SK-N-SH treated with all-trans-retinoic acid at 6 μM for 48 hours (cell line): ENCODE measurements at regions not wholly inside any gene's neighbourhood (a gene's known extent, or its start where the extent isn't known, plus 50 kb on each side); places are given as distances from the start of the nearest gene placed in this dataset.

Experiments used
- ARNTL ChIP-seq: fragments of 450-650 bp; formaldehyde crosslinking; IDR thresholded peaks from 2 replicates; pipeline ENCODE4 v1.5.0; 2020; ENCODE audit warnings: low read depth, mild to moderate bottlenecking, moderate library complexity, borderline replicate concordance
- GLIS3 ChIP-seq: fragments of 250-450 bp; sonication (Bioruptor Pico); IDR thresholded peaks from 2 replicates; pipeline ENCODE4 v1.5.0; 2020; ENCODE audit warnings: mild to moderate bottlenecking, moderate library complexity
- OSR1 ChIP-seq: fragments of 250-450 bp; sonication (Bioruptor Pico); IDR thresholded peaks from 2 replicates; pipeline ENCODE4 v1.8.0; 2022; ENCODE audit warnings: moderate library complexity, mild to moderate bottlenecking, inconsistent platforms
- PATZ1 ChIP-seq: fragments of 250-450 bp; sonication (Bioruptor Pico); IDR thresholded peaks from 2 replicates; pipeline ENCODE4 v1.8.0; 2020; ENCODE audit warnings: mild to moderate bottlenecking, moderate library complexity, borderline replicate concordance
- POU6F1 ChIP-seq: fragments of 250-450 bp; sonication (Bioruptor Pico); IDR thresholded peaks from 2 replicates; pipeline ENCODE4 v1.8.0; 2021; ENCODE audit warnings: low read depth, mild to moderate bottlenecking, moderate library complexity, borderline replicate concordance
- PPARA ChIP-seq: fragments of 250-450 bp; sonication (Bioruptor Pico); IDR thresholded peaks from 2 replicates; pipeline ENCODE4 v1.5.0; 2020; ENCODE audit warnings: mild to moderate bottlenecking, borderline replicate concordance
- RARB ChIP-seq: fragments of 250-450 bp; sonication (Bioruptor Pico); IDR thresholded peaks from 2 replicates; pipeline ENCODE4 v1.8.0; 2021; ENCODE audit warnings: mild to moderate bottlenecking, moderate library complexity
- TOX ChIP-seq: fragments of 250-450 bp; sonication (Bioruptor Pico); IDR thresholded peaks from 2 replicates; pipeline ENCODE4 v1.8.0; 2021; ENCODE audit warnings: mild to moderate bottlenecking, moderate library complexity, borderline replicate concordance
- TF ChIP-seq, protein P1 (sequence below): fragments of 250-450 bp; sonication (Bioruptor Pico); IDR thresholded peaks from 2 replicates; pipeline ENCODE4 v1.5.0; 2020; ENCODE audit warnings: mild to moderate bottlenecking, moderate library complexity
- TF ChIP-seq, protein P2 (sequence below): fragments of 250-450 bp; sonication (Bioruptor Pico); IDR thresholded peaks from 2 replicates; pipeline ENCODE4 v1.5.1; 2020; ENCODE audit warnings: low read depth, mild to moderate bottlenecking, moderate library complexity

GRCh38 chr3:166478356-166478755 lies 641.1 kb upstream of the BCHE start:
- TF ChIP-seq POU6F1 (CRISPR knock-in tag): no peak
- TF ChIP-seq RARB: no peak
- TF ChIP-seq, protein P1, sequence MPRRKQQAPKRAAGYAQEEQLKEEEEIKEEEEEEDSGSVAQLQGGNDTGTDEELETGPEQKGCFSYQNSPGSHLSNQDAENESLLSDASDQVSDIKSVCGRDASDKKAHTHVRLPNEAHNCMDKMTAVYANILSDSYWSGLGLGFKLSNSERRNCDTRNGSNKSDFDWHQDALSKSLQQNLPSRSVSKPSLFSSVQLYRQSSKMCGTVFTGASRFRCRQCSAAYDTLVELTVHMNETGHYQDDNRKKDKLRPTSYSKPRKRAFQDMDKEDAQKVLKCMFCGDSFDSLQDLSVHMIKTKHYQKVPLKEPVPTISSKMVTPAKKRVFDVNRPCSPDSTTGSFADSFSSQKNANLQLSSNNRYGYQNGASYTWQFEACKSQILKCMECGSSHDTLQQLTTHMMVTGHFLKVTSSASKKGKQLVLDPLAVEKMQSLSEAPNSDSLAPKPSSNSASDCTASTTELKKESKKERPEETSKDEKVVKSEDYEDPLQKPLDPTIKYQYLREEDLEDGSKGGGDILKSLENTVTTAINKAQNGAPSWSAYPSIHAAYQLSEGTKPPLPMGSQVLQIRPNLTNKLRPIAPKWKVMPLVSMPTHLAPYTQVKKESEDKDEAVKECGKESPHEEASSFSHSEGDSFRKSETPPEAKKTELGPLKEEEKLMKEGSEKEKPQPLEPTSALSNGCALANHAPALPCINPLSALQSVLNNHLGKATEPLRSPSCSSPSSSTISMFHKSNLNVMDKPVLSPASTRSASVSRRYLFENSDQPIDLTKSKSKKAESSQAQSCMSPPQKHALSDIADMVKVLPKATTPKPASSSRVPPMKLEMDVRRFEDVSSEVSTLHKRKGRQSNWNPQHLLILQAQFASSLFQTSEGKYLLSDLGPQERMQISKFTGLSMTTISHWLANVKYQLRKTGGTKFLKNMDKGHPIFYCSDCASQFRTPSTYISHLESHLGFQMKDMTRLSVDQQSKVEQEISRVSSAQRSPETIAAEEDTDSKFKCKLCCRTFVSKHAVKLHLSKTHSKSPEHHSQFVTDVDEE: no peak
- TF ChIP-seq TOX (CRISPR knock-in tag): no peak
- TF ChIP-seq, protein P2, sequence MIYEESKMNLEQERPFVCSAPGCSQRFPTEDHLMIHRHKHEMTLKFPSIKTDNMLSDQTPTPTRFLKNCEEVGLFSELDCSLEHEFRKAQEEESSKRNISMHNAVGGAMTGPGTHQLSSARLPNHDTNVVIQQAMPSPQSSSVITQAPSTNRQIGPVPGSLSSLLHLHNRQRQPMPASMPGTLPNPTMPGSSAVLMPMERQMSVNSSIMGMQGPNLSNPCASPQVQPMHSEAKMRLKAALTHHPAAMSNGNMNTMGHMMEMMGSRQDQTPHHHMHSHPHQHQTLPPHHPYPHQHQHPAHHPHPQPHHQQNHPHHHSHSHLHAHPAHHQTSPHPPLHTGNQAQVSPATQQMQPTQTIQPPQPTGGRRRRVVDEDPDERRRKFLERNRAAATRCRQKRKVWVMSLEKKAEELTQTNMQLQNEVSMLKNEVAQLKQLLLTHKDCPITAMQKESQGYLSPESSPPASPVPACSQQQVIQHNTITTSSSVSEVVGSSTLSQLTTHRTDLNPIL (CRISPR knock-in tag): no peak
- no peak for TF ChIP-seq ARNTL (CRISPR knock-in tag)
- TF ChIP-seq GLIS3 (CRISPR knock-in tag): no peak
- TF ChIP-seq PATZ1: no peak
- no peak for TF ChIP-seq PPARA (CRISPR knock-in tag)
- no peak for TF ChIP-seq OSR1 (CRISPR knock-in tag)
